Hepatocyte (in vitro differentiated cells): ENCODE measurements at regions not wholly inside any gene's neighbourhood (a gene's known extent, or its start where the extent isn't known, plus 50 kb on each side); places are given as distances from the start of the nearest gene placed in this dataset.

Source experiments
- DNase-seq: peaks from one replicate; pipeline ENCODE4 v3.0.0-alpha.2; 2016; ENCODE audit warnings: low spot score
- H2AFZ ChIP-seq: fragments of 200-600 bp; sonication (generic); 2 replicates; pipeline ENCODE4 v1.6.0; 2016; ENCODE audit warnings: antibody characterized with exemption, mild to moderate bottlenecking
- H3K27ac ChIP-seq: fragments of 200-600 bp; sonication (generic); 2 replicates; pipeline ENCODE4 v1.5.1; 2016; ENCODE audit warnings: mild to moderate bottlenecking
- H3K27me3 ChIP-seq: fragments of 200-600 bp; sonication (generic); 2 replicates; pipeline ENCODE4 v1.6.1; 2016
- H3K36me3 ChIP-seq: fragments of 200-600 bp; sonication (generic); replicated peaks from 2 replicates; pipeline ENCODE4 v1.5.1; 2016; ENCODE audit warnings: low read depth; ENCODE audit not compliant: insufficient read depth
- H3K4me1 ChIP-seq: fragments of 200-600 bp; sonication (generic); 2 replicates; pipeline ENCODE4 v1.5.1; 2016; ENCODE audit warnings: mild to moderate bottlenecking, moderate library complexity; ENCODE audit not compliant: insufficient read depth
- H3K4me2 ChIP-seq: fragments of 200-600 bp; sonication (generic); 2 replicates; pipeline ENCODE4 v1.6.0; 2016
- H3K4me3 ChIP-seq: fragments of 200-600 bp; sonication (generic); 2 replicates; pipeline ENCODE4 v1.5.1; 2016; ENCODE audit warnings: mild to moderate bottlenecking
- H3K79me2 ChIP-seq: fragments of 200-600 bp; sonication (generic); 2 replicates; pipeline ENCODE4 v1.6.0; 2017; ENCODE audit warnings: mild to moderate bottlenecking
- H3K9me2 ChIP-seq: fragments of 200-600 bp; sonication (generic); replicated peaks from 2 replicates; pipeline ENCODE4 v1.6.0; 2017; ENCODE audit warnings: mild to moderate bottlenecking; ENCODE audit not compliant: insufficient read depth
- H3K9me3 ChIP-seq: fragments of 200-600 bp; sonication (generic); 2 replicates; pipeline ENCODE4 v1.5.1; 2016; ENCODE audit warnings: low read depth, mild to moderate bottlenecking
- H4K20me1 ChIP-seq: fragments of 200-600 bp; sonication (generic); 2 replicates; pipeline ENCODE4 v1.6.0; 2016; ENCODE audit warnings: mild to moderate bottlenecking; ENCODE audit not compliant: insufficient read depth, poor library complexity, severe bottlenecking
- EZH2 ChIP-seq: fragments of 200-600 bp; sonication (generic); IDR thresholded peaks from 2 replicates; pipeline ENCODE4 v1.6.1; 2016; ENCODE audit warnings: antibody characterized with exemption, mild to moderate bottlenecking, borderline replicate concordance
- EZH2phosphoT487 ChIP-seq: fragments of 200-600 bp; sonication (generic); IDR thresholded peaks from one replicate; pipeline ENCODE4 v1.6.1; 2018; ENCODE audit warnings: antibody characterized with exemption, mild to moderate bottlenecking, low read depth, moderate library complexity; ENCODE audit not compliant: unreplicated experiment, severe bottlenecking
- WGBS: methylation state at CpG from one replicate; pipeline ENCODE4 v1.1.6; 2016; ENCODE audit warnings: low lambda C conversion rate; ENCODE audit errors: missing lambda C conversion rate; 5-methylcytosine and 5-hydroxymethylcytosine counted together
- TF ChIP-seq, protein P1 (sequence below): fragments of 200-600 bp; sonication (generic); IDR thresholded peaks from 2 replicates; pipeline ENCODE4 v1.5.1; 2016; ENCODE audit warnings: antibody characterized with exemption, mild to moderate bottlenecking; ENCODE audit not compliant: poor library complexity

DNA sequence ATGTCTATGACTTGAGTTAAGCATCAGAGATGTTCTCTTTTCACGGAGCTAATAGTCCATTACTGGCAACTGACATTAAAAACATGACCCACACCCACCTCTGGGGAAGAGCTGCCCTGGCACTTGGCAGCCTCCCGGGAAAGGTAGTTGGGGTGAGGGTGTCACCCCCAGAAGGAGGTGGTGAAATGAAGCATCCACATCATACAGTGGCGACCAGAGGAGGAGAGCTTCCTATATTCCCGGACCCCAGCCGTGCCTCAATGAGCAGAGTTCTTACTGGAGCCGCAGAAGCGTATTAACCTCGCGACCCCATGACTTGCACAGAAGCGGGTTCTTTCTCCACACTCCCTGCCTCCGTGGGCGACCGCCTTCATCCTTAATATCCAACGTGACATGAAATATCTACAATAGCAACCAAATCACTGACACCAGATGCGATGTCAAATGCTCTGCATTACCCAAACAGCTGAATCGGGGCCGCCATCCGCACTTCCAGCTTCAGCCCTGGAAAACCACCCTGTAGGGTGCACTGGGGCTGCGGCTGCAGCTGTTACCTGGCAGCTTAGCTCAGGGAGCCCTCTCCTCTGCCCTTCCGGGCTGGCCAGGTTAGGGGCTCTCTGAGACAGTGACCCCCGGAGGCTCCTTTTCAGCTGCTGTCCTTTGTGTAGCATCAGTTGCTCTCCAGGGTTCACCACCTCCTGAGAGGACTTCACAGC, 103.1 kb upstream of the PARD3 start:
- H4K20me1 ChIP-seq, result no peaks in the 10 kb centered on the region
- H3K79me2 ChIP-seq, result no peaks in the 10 kb centered on the region
- no peak overlapping the region for H3K27ac ChIP-seq
- H3K4me1 ChIP-seq, result no peaks in the 10 kb centered on the region
- WGBS, result 88% methylated on average over 21 of the region's 21 CpGs
- no peak for DNase-seq
- H3K36me3 ChIP-seq, result no peaks in the 10 kb centered on the region
- TF ChIP-seq, protein P1, sequence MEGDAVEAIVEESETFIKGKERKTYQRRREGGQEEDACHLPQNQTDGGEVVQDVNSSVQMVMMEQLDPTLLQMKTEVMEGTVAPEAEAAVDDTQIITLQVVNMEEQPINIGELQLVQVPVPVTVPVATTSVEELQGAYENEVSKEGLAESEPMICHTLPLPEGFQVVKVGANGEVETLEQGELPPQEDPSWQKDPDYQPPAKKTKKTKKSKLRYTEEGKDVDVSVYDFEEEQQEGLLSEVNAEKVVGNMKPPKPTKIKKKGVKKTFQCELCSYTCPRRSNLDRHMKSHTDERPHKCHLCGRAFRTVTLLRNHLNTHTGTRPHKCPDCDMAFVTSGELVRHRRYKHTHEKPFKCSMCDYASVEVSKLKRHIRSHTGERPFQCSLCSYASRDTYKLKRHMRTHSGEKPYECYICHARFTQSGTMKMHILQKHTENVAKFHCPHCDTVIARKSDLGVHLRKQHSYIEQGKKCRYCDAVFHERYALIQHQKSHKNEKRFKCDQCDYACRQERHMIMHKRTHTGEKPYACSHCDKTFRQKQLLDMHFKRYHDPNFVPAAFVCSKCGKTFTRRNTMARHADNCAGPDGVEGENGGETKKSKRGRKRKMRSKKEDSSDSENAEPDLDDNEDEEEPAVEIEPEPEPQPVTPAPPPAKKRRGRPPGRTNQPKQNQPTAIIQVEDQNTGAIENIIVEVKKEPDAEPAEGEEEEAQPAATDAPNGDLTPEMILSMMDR, result no peak
- TF ChIP-seq EZH2 (no peak), EZH2phosphoT487 (no peak)
- H3K9me3 ChIP-seq, result no peaks in the 10 kb centered on the region
- no peak overlapping the region for H2AFZ ChIP-seq
- no peaks in the 10 kb centered on the region for H3K27me3 ChIP-seq
- H3K4me2 ChIP-seq, result no peak overlapping the region
- H3K9me2 ChIP-seq, result no peaks in the 10 kb centered on the region
- no peak overlapping the region for H3K4me3 ChIP-seq

DNA sequence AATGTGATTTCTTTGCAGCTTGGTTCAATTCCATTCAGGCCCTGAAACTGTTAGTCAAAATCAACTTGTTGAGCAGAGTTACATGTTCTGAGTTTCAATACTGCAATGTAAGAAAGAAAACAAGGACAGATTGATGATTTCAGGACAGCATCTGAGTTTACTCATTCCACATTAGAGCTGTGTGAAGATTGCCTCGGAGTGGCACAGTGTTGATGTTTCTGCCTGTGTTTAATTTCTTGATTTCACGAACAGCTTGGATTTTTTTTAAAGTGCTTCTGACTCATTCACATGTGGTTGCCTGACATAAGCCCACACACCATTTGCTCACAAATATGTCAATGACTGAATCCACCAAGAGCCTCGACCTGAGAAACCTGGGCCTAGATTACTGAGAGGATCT, 101.2 kb upstream of the PARD3 start:
- Histone ChIP-seq H3K4me3 (no peak overlapping the region), H3K9me3 (no peaks in the 10 kb centered on the region), H3K27me3 (no peaks in the 10 kb centered on the region), H4K20me1 (no peaks in the 10 kb centered on the region), H3K9me2 (no peaks in the 10 kb centered on the region), H3K36me3 (no peaks in the 10 kb centered on the region), H3K79me2 (no peaks in the 10 kb centered on the region), H3K4me2 (no peak overlapping the region), H3K27ac (no peak overlapping the region), H2AFZ (no peak overlapping the region), H3K4me1 (no peaks in the 10 kb centered on the region)
- 62% methylated on average over 3 of the region's 3 CpGs for WGBS
- DNase-seq, result no peak
- TF ChIP-seq EZH2 (no peak), EZH2phosphoT487 (no peak)

DNA sequence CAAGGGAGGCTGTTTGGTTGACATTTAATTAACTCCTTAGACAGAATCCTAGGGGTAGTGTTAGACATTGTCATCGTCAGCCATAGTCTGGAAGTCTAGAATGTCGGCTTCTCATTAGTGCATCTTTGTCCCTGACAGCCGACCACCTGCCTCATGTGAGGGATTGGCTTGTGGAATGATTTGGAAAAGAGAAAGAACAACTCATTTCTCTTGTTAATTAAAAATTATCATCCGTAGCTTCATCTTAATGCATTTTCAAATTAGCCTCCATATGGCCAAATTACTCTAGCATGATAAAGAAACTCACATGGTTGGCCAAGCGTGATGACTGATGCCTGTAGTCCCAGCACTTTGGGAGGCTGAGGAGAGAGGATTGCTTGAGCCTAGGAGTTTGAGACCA, 97.7 kb upstream of the PARD3 start:
- Histone ChIP-seq H3K27me3 (no peaks in the 10 kb centered on the region), H3K36me3 (no peaks in the 10 kb centered on the region), H4K20me1 (no peaks in the 10 kb centered on the region), H3K9me2 (no peaks in the 10 kb centered on the region), H3K4me2 (no peak overlapping the region), H3K9me3 (no peaks in the 10 kb centered on the region), H3K4me1 (peaks cover 6% of the 10 kb centered on the region), H2AFZ (no peak overlapping the region), H3K4me3 (no peak overlapping the region), H3K27ac (no peak overlapping the region), H3K79me2 (no peaks in the 10 kb centered on the region)
- no peak for DNase-seq
- no peak for TF ChIP-seq EZH2phosphoT487
- TF ChIP-seq, protein P1, result no peak
- no peak for TF ChIP-seq EZH2
- WGBS, result 96% methylated on average over 5 of the region's 5 CpGs

DNA sequence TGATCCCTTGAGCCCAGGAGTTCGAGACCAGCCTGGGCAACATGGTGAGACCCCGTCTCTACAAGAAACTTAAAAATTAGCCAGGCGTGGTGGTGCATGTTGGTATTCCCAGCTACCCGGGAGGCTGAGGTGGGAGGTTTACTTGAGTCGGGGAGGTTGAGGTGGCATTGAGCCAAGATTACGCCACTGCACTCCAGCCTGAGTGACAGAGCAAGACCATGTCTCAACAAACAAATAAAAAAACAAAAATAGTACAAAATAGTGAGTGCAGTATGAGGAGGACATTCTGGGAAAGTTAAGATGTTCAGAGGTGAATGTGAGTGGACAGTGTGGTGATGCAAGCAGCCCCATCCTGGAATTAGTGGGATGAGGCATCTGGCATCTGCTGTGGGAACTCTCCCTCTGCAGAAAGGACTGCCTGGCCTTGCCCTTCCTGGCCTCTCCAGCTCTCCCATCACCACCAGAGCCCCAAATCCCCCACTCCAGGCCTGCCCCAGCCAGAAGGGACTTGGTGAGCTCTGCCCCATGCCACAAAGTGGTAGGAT, 96.6 kb upstream of the PARD3 start:
- TF ChIP-seq, protein P1, result no peak
- TF ChIP-seq EZH2 (no peak), EZH2phosphoT487 (no peak)

More for the DNA sequence above, 96.6 kb upstream of the PARD3 start:
- H3K4me1 ChIP-seq, result peaks cover 8% of the 10 kb centered on the region
- no peaks in the 10 kb centered on the region for H4K20me1 ChIP-seq
- H3K27ac ChIP-seq, result no peak overlapping the region
- H3K9me2 ChIP-seq, result no peaks in the 10 kb centered on the region
- WGBS, result 94% methylated on average over 6 of the region's 6 CpGs
- H3K36me3 ChIP-seq, result no peaks in the 10 kb centered on the region
- no peak overlapping the region for H3K4me2 ChIP-seq
- H3K79me2 ChIP-seq, result no peaks in the 10 kb centered on the region
- H3K4me3 ChIP-seq, result no peak overlapping the region
- H3K9me3 ChIP-seq, result no peaks in the 10 kb centered on the region
- DNase-seq, result no peak
- H3K27me3 ChIP-seq, result no peaks in the 10 kb centered on the region
- H2AFZ ChIP-seq, result no peak overlapping the region
